GM12891 (cell line): ENCODE measurements at regions not wholly inside any gene's neighbourhood (a gene's known extent, or its start where the extent isn't known, plus 50 kb on each side); places are given as distances from the start of the nearest gene placed in this dataset.

Experiments used
- POLR2A ChIP-seq: IDR thresholded peaks from 2 replicates; pipeline ENCODE4 v1.6.1; 2011; ENCODE audit warnings: low read depth, low read length, control low read depth
- POLR2AphosphoS5 ChIP-seq: IDR thresholded peaks from 2 replicates; pipeline ENCODE4 v1.6.1; 2011; ENCODE audit warnings: low read depth, low read length, control low read depth
- POU2F2 ChIP-seq: IDR thresholded peaks from 2 replicates; pipeline ENCODE4 v1.6.1; 2011; ENCODE audit warnings: low read depth, mild to moderate bottlenecking, control low read depth, low read length, moderate library complexity
- TAF1 ChIP-seq: IDR thresholded peaks from 2 replicates; pipeline ENCODE4 v1.6.1; 2011; ENCODE audit warnings: low read depth, low read length, control low read depth

GRCh38 chr16:35910409-35910808 lies 2451.0 kb downstream of the TP53TG3F start:
- TF ChIP-seq TAF1 = no peak
- TF ChIP-seq POLR2A = no peak
- TF ChIP-seq POLR2AphosphoS5 = no peak
- TF ChIP-seq POU2F2 = no peak
